Heart right ventricle (tissue), 16 donors: ENCODE measurements at regions not wholly inside any gene's neighbourhood (a gene's known extent, or its start where the extent isn't known, plus 50 kb on each side); places are given as distances from the start of the nearest gene placed in this dataset.

Experiments
- ATAC-seq, 8 donors: fragments of 200-7000 bp; cut with Tn5 transposase; one replicate each; pipeline ENCODE4 v1.9.1; 2020; ENCODE audit warnings: mild to moderate bottlenecking in 8 of 8, moderate library complexity in 8 of 8, moderate number of reproducible peaks in 1 of 8
- DNase-seq, 2 donors: peaks; one replicate each; pipeline ENCODE4 v3.0.0-alpha.2; 2020
- H3K27ac ChIP-seq, 10 donors: fragments of 200-600 bp; sonication (generic) in 2 of 10; one replicate each; pipeline versions ENCODE4 v1.5.0 to v1.8.0; 2020 to 2022; ENCODE audit warnings: mild to moderate bottlenecking in 3 of 10
- H3K27me3 ChIP-seq, 7 donors: fragments of 200-600 bp; one replicate each; pipeline ENCODE4 v1.8.0; 2021 to 2022; ENCODE audit warnings: mild to moderate bottlenecking in 2 of 7
- H3K36me3 ChIP-seq, 9 donors: fragments of 200-600 bp; sonication (generic) in 1 of 9; one replicate each; pipeline versions ENCODE4 v1.5.0 to v1.8.0; 2020 to 2022; ENCODE audit warnings: mild to moderate bottlenecking in 2 of 9
- H3K4me1 ChIP-seq, 9 donors: fragments of 200-600 bp; sonication (generic) in 1 of 9; one replicate each; pipeline versions ENCODE4 v1.5.0 to v1.8.0; 2020 to 2022; ENCODE audit warnings: mild to moderate bottlenecking in 4 of 9
- H3K4me3 ChIP-seq, 10 donors: fragments of 200-600 bp; sonication (generic) in 2 of 10; one replicate each; pipeline versions ENCODE4 v1.5.0 to v1.8.0; 2020 to 2022; ENCODE audit warnings: mild to moderate bottlenecking in 7 of 10, moderate library complexity in 2 of 10
- H3K9me3 ChIP-seq, 11 donors: fragments of 200-600 bp in 10 of 11; sonication (generic) in 2 of 11; one replicate each; pipeline versions ENCODE4 v1.5.0 to v1.8.0; 2013 to 2022; ENCODE audit warnings: mild to moderate bottlenecking in 2 of 11, control low read depth in 1 of 11, moderate library complexity in 1 of 11
- WGBS, 2 donors: extraction: QIAGEN DNeasy Blood & Tissue Kit; methylation state at CpG; one replicate each; pipeline ENCODE4 v1.1.7; 2013; ENCODE audit warnings: inconsistent platforms in 1 of 2; 5-methylcytosine and 5-hydroxymethylcytosine counted together
- intact Hi-C, 10 donors: fragments of 100-400 bp; cut with DNase I; formaldehyde crosslinking; loops; one replicate each; pipeline versions ENCODE4 v1.11.1 to v1.14.2; 2022
- TF ChIP-seq, protein P1 (sequence below), 9 donors: fragments of 200-600 bp; sonication (generic) in 2 of 9; IDR thresholded peaks; one replicate each; pipeline versions ENCODE4 v1.5.0 to v1.8.0; 2021 to 2022; ENCODE audit warnings: antibody characterized with exemption in 9 of 9, mild to moderate bottlenecking in 5 of 9, moderate library complexity in 1 of 9
- donor health status: Arrhythmogenic right ventricular cardiomyopathy.
- donor health status: ischemic (EF 13 %, LVEDD 7.1; RV severe dilation, severe dysfunction).
- donor health status: healthy with polysubstance abuse.
- donor health status: DM: no; HTN: yes; CAD: no.
- donor health status: DM: no; HTN: no; CAD: no.
- donor health status: ischemic (EF 25% LVEDD 6.9; RV normal size, moderate dysfunction).
- donor health status: ischemic (EF 25% LVEDD 5.7; RV mildly dilated, moderate dysfunction).
- donor health status: healthy.
- donor health status: DM: yes; HTN: yes; CAD: no.
- donor health status: Ischemic cardiomyopathy.
- donor health status: ischemic (EF 35%, LVEDD 5.7; RV mildly dilated, moderate dysfunction).
- donor health status: nonischemic (EF 11% LVEDD 7.7; RV severe dilation, severe dysfunction).
- donor health status: DM: yes; HTN: yes; CAD: no.
- donor health status: PGD.
- donor health status: ischemic (EF 29% LVEDD 5.4; RV normal size, mild dysfunction).
- donor health status: nonischemic (EF 23%, LVEDD 6.1; RV moderate dilation, normal function).

DNA sequence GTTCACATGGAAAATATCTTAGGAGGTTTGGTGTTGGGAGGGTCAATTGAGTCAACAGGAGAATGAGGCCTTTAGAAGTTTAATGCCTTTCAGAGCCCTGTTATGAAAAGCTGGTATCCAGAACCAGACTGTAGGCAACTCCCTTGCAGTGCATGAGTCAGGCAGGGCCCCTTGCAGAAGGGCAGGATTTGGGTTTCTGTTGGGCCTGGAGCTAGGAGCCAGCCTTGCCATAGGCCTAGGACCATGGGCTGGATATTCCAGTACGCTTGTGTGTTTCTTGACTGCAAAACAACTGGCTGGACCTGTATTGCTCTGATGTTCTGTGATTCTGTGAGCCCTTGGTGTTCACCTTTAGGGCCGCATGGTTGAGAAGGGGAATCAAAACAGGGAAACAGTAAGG is 121.8 kb upstream of the ADRA1D start:
- Histone ChIP-seq H3K27ac (no peak overlapping the region), H3K4me3 (no peak overlapping the region), H3K9me3 (peaks cover 0 to 7% (median 0%) of the 10 kb centered on the region in 11 donors), H3K4me1 (peaks cover 0 to 31% (median 0%) of the 10 kb centered on the region in 9 donors), H3K27me3 (no peaks in the 10 kb centered on the region), H3K36me3 (no peaks in the 10 kb centered on the region)
- TF ChIP-seq, protein P1, sequence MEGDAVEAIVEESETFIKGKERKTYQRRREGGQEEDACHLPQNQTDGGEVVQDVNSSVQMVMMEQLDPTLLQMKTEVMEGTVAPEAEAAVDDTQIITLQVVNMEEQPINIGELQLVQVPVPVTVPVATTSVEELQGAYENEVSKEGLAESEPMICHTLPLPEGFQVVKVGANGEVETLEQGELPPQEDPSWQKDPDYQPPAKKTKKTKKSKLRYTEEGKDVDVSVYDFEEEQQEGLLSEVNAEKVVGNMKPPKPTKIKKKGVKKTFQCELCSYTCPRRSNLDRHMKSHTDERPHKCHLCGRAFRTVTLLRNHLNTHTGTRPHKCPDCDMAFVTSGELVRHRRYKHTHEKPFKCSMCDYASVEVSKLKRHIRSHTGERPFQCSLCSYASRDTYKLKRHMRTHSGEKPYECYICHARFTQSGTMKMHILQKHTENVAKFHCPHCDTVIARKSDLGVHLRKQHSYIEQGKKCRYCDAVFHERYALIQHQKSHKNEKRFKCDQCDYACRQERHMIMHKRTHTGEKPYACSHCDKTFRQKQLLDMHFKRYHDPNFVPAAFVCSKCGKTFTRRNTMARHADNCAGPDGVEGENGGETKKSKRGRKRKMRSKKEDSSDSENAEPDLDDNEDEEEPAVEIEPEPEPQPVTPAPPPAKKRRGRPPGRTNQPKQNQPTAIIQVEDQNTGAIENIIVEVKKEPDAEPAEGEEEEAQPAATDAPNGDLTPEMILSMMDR (IDR thresholded peaks at IDR 0.05): no peak
- DNase-seq (no peak), ATAC-seq (no peak)
- 86 to 87% methylated on average over 2 of the region's 2 CpGs for WGBS, 2 donors
- intact Hi-C loops: no loop called here

DNA sequence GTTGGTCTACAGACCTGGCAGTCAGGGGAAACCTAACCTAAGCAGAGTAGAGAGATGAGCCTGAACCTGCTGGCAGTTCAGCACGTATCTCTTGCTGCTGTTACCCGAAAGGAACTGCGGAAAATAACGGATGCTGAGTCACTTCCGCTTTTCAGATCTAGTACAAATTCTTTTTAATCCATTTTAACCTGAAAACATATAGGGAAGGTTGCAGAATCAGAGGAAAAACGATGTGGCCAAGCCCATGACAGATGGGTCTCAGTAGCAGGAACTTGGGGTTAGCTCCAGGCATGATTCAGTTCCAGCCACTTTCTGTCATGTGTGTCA is 120.7 kb upstream of the ADRA1D start:
- ATAC-seq: no peak
- intact Hi-C loops: no loop called here
- WGBS, 2 donors: 73 to 82% methylated on average over 6 of the region's 6 CpGs

DNA sequence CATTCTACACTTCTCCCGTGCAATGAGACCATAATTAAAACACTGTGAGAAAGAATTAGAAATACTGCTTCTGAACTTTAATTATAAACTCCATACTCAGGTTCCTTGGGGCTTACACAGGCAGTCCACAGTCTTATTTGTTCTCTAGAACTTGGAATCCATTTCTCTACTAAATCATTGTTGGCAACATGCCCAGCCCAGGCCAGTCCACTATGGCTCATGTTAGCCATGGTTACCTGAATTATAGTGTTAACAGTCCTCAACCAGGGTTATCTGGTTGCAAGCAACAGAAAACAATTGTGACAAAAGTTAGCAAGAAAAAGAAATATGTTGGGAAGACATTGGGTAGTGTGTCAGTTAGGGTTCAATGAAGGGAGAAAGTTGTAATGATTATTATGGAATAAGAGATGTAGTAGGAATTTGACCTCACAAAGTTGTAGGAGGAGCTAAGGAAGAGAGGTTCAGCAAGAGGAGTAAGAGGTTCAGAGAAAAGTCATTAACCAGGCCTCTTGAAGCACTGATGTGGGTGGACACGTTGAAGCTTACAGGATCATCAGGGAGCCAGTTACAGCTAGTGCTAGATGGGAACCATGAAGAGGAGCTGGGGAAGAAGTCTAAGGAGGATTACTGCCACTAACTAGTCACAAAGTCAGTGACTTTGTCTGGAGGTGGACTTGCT is 120.2 kb upstream of the ADRA1D start:
- no peaks in the 10 kb centered on the region for H3K27me3 ChIP-seq
- 68 to 84% methylated on average over 2 of the region's 2 CpGs for WGBS, 2 donors
- TF ChIP-seq, protein P1 (IDR thresholded peaks at IDR 0.05): no peak

More for the DNA sequence above, 120.7 kb upstream of the ADRA1D start:
- Histone ChIP-seq H3K4me3 (no peak overlapping the region), H3K9me3 (peaks cover 0 to 11% (median 0%) of the 10 kb centered on the region in 11 donors), H3K27ac (peak overlapping the region in 1 of 10 donors; percentile 57), H3K36me3 (no peaks in the 10 kb centered on the region), H3K4me1 (peaks cover 0 to 31% (median 0%) of the 10 kb centered on the region in 9 donors), H3K27me3 (no peaks in the 10 kb centered on the region)
- no peak for DNase-seq
- TF ChIP-seq, protein P1 (IDR thresholded peaks at IDR 0.05): no peak

DNA sequence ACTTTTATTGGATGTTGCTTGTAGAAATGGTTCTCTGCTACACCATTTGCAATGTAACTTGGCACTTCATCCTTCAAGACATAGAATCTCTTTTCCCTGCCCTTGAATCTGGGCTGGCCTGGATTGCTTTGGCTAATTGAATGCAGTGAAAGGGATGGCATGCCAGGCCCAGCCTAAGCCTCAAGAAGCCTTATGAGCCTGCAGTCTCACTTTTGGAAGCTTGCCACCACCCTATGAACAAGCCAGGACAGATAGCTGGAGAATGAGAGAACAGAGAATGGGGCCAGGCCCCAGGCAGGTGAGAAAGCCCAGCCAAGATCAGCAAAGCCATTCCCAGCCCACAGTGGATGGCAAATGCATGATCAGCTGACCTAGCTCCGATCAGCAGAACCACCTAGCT is 117.0 kb upstream of the ADRA1D start:
- WGBS, 2 donors: 64 to 85% methylated on average over 1 of the region's 1 CpG
- no peak for ATAC-seq

More for the DNA sequence above, 120.2 kb upstream of the ADRA1D start:
- Histone ChIP-seq H3K4me3 (no peak overlapping the region), H3K4me1 (peaks cover 0 to 31% (median 0%) of the 10 kb centered on the region in 9 donors), H3K27ac (peak overlapping the region in 1 of 10 donors; percentile 57), H3K36me3 (no peaks in the 10 kb centered on the region), H3K9me3 (peaks cover 0 to 11% (median 0%) of the 10 kb centered on the region in 11 donors)
- intact Hi-C loops: no loop called here
- ATAC-seq: no peak
- DNase-seq: no peak

More for the DNA sequence above, 117.0 kb upstream of the ADRA1D start:
- no peak overlapping the region for H3K4me3 ChIP-seq
- H3K36me3 ChIP-seq: no peaks in the 10 kb centered on the region
- DNase-seq: no peak
- peaks cover 0 to 11% (median 0%) of the 10 kb centered on the region in 11 donors for H3K9me3 ChIP-seq
- peaks cover 0 to 20% (median 0%) of the 10 kb centered on the region in 9 donors for H3K4me1 ChIP-seq
- H3K27me3 ChIP-seq: no peaks in the 10 kb centered on the region
- intact Hi-C loops: no loop called here
- TF ChIP-seq, protein P1 (IDR thresholded peaks at IDR 0.05): no peak
- H3K27ac ChIP-seq: no peak overlapping the region
